B cell (primary cell): ENCODE measurements at regions not wholly inside any gene's neighbourhood (a gene's known extent, or its start where the extent isn't known, plus 50 kb on each side); places are given as distances from the start of the nearest gene placed in this dataset.

ENCODE experiments used
- ATAC-seq: fragments of 200-7000 bp; cut with Tn5 transposase; one replicate; pipeline ENCODE4 v1.10.0; 2021; ENCODE audit warnings: low read depth, mild to moderate bottlenecking, moderate number of reproducible peaks, moderate library complexity
- CTCF ChIA-PET: fragments of 350-600 bp; sonication (Branson Sonifier 250); formaldehyde crosslinking; loops from one replicate; lab custom pipeline; 2021; ENCODE audit warnings: antibody characterized with exemption, inconsistent platforms; lab: Charles Lee
- POLR2A ChIA-PET: fragments of 350-600 bp; sonication (Branson Sonifier 250); formaldehyde crosslinking; loops from one replicate; lab custom pipeline; 2021; ENCODE audit warnings: antibody characterized with exemption; lab: Charles Lee
- DNase-seq: peaks from one replicate; pipeline ENCODE4 v3.0.0; 2013
- H2AFZ ChIP-seq: 2 replicates; pipeline ENCODE4 v1.6.1; 2012; ENCODE audit warnings: mild to moderate bottlenecking, low read depth, low read length; ENCODE audit not compliant: insufficient read depth, poor library complexity, severe bottlenecking
- H3K27ac ChIP-seq, 2 donors: 1 replicate in 1 of 2; 2 replicates in 1 of 2; pipeline ENCODE4 v1.5.1; 2012 to 2013; ENCODE audit warnings: low read length in 2 of 2, mild to moderate bottlenecking in 2 of 2, moderate library complexity in 1 of 2
- H3K27me3 ChIP-seq, 4 experiments: fragments of 200-600 bp in 1 of 4; sonication (generic) in 1 of 4; replicated peaks in 1 of 4; 1 replicate in 2 of 4; 2 replicates in 2 of 4; pipeline versions ENCODE4 v1.6.1 to v1.7.0; 2013 to 2016; ENCODE audit warnings: low read length in 3 of 4, mild to moderate bottlenecking in 2 of 4, mixed read lengths in 1 of 4, moderate library complexity in 1 of 4; ENCODE audit not compliant: insufficient read depth in 4 of 4, control insufficient read depth in 3 of 4; ENCODE audit errors: control extremely low read depth in 1 of 4
- H3K36me3 ChIP-seq, 2 experiments: replicated peaks in 1 of 2; 1 replicate in 1 of 2; 2 replicates in 1 of 2; pipeline versions ENCODE4 v1.6.1 to v1.7.1; 2013; ENCODE audit warnings: low read length in 1 of 2; ENCODE audit not compliant: insufficient read depth in 2 of 2, control insufficient read depth in 1 of 2; ENCODE audit errors: control extremely low read depth in 1 of 2, extremely low read depth in 1 of 2
- H3K4me1 ChIP-seq, 2 donors: fragments of 200-600 bp in 1 of 2; sonication (generic) in 1 of 2; 1 replicate in 1 of 2; 2 replicates in 1 of 2; pipeline versions ENCODE4 v1.5.1 to v1.6.1; 2013 to 2017; ENCODE audit warnings: low read length in 2 of 2; ENCODE audit not compliant: control insufficient read depth in 2 of 2, insufficient read depth in 2 of 2
- H3K4me2 ChIP-seq: replicated peaks from 2 replicates; pipeline ENCODE3; 2012; ENCODE audit warnings: mild to moderate bottlenecking, low read depth, low read length; ENCODE audit not compliant: poor library complexity, severe bottlenecking
- H3K4me3 ChIP-seq, 5 experiments: fragments of 200-600 bp in 1 of 5; sonication (generic) in 1 of 5; 1 replicate in 3 of 5; 2 replicates in 2 of 5; pipeline versions ENCODE4 v1.5.1 to v1.7.0; 2011 to 2016; ENCODE audit warnings: low read length in 4 of 5, mild to moderate bottlenecking in 4 of 5, low read depth in 2 of 5, control low read depth in 1 of 5, moderate library complexity in 1 of 5; ENCODE audit not compliant: insufficient read depth in 1 of 5; ENCODE audit errors: control extremely low read depth in 1 of 5, extremely low read depth in 1 of 5
- H3K79me2 ChIP-seq: fragments of 200-600 bp; sonication (generic); one replicate; pipeline ENCODE4 v1.6.0; 2016; ENCODE audit warnings: low read length; ENCODE audit not compliant: control insufficient read depth, insufficient read depth
- H3K9ac ChIP-seq: fragments of 200-600 bp; sonication (generic); 2 replicates; pipeline ENCODE4 v1.6.1; 2017; ENCODE audit warnings: mild to moderate bottlenecking, low read length, moderate library complexity
- H3K9me3 ChIP-seq, 3 donors: one replicate each; pipeline versions ENCODE4 v1.6.1 to v1.7.1; 2013; ENCODE audit warnings: low read length in 2 of 3; ENCODE audit not compliant: control insufficient read depth in 2 of 3, insufficient read depth in 1 of 3; ENCODE audit errors: control extremely low read depth in 1 of 3
- H4K20me1 ChIP-seq: 2 replicates; pipeline ENCODE4 v1.6.0; 2012; ENCODE audit warnings: mild to moderate bottlenecking, low read length; ENCODE audit not compliant: insufficient read depth, control insufficient read depth, poor library complexity, severe bottlenecking
- H3K27ac Mint-ChIP-seq: one replicate; pipeline ENCODE4 v1.8.0; 2021; ENCODE audit warnings: mixed read lengths
- H3K27me3 Mint-ChIP-seq: one replicate; pipeline ENCODE4 v1.8.0; 2021; ENCODE audit warnings: mixed read lengths
- H3K4me1 Mint-ChIP-seq: one replicate; pipeline ENCODE4 v1.8.0; 2021; ENCODE audit warnings: mixed read lengths
- H3K4me3 Mint-ChIP-seq: one replicate; pipeline ENCODE4 v1.8.0; 2021; ENCODE audit warnings: mixed read lengths
- H3K9me3 Mint-ChIP-seq: one replicate; pipeline ENCODE4 v1.8.0; 2022; ENCODE audit warnings: mixed read lengths; ENCODE audit not compliant: insufficient read depth
- EZH2 ChIP-seq: IDR thresholded peaks from 2 replicates; pipeline ENCODE4 v1.6.1; 2012; ENCODE audit warnings: borderline replicate concordance, low read depth, mild to moderate bottlenecking, moderate library complexity, low read length; ENCODE audit not compliant: insufficient read depth, poor library complexity, severe bottlenecking
- WGBS: methylation state at CpG from one replicate; pipeline ENCODE4 v1.1.5; 2013; ENCODE audit warnings: missing lambda C conversion rate; ENCODE audit not compliant: insufficient coverage; 5-methylcytosine and 5-hydroxymethylcytosine counted together
- intact Hi-C: fragments of 100-400 bp; cut with micrococcal nuclease; formaldehyde crosslinking; loops from one replicate; pipeline ENCODE4 v1.10.0; 2022
- TF ChIP-seq, protein P1 (sequence below): fragments of 200-600 bp; IDR thresholded peaks from one replicate; pipeline ENCODE4 v1.8.0; 2022; ENCODE audit warnings: antibody characterized with exemption, mild to moderate bottlenecking

DNA sequence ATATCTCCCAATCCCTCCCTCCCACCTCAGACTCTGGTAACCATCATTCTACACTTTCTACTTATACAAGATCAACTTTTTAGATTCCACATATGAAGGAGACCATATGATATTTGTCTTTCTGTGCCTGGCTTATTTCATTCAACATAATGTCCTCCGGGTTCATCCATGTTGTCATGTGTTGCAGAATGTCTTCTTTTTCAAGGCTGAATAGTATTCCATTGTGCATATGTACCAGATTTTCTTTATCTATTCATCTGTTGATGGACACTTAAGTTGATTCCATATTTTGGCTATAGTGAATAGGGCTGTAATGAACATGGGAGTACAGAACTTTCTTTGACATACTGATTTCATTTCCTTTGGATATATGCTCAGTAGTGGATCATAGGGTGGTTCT is 78.9 kb upstream of the MAP1B start:
- no peaks in the 10 kb centered on the region for H3K4me1 Mint-ChIP-seq
- DNase-seq (no peak), ATAC-seq (no peak)
- Histone ChIP-seq H3K9ac (no peak overlapping the region), H3K4me2 (no peak overlapping the region), H3K9me3 (peaks cover 0 to 2% (median 0%) of the 10 kb centered on the region in 3 donors), H3K79me2 (no peaks in the 10 kb centered on the region), H4K20me1 (no peaks in the 10 kb centered on the region), H3K27ac (no peak overlapping the region), H3K4me3 (no peak overlapping the region), H3K4me1 (no peaks in the 10 kb centered on the region), H3K27me3 (peaks cover 0 to 3% (median 1%) of the 10 kb centered on the region in 4 experiments), H2AFZ (no peak overlapping the region), H3K36me3 (no peaks in the 10 kb centered on the region)
- peaks cover 32% of the 10 kb centered on the region for H3K27me3 Mint-ChIP-seq
- intact Hi-C loops = no loop called here
- peaks cover 10% of the 10 kb centered on the region for H3K9me3 Mint-ChIP-seq
- H3K27ac Mint-ChIP-seq = no peak overlapping the region
- TF ChIP-seq, protein P1, sequence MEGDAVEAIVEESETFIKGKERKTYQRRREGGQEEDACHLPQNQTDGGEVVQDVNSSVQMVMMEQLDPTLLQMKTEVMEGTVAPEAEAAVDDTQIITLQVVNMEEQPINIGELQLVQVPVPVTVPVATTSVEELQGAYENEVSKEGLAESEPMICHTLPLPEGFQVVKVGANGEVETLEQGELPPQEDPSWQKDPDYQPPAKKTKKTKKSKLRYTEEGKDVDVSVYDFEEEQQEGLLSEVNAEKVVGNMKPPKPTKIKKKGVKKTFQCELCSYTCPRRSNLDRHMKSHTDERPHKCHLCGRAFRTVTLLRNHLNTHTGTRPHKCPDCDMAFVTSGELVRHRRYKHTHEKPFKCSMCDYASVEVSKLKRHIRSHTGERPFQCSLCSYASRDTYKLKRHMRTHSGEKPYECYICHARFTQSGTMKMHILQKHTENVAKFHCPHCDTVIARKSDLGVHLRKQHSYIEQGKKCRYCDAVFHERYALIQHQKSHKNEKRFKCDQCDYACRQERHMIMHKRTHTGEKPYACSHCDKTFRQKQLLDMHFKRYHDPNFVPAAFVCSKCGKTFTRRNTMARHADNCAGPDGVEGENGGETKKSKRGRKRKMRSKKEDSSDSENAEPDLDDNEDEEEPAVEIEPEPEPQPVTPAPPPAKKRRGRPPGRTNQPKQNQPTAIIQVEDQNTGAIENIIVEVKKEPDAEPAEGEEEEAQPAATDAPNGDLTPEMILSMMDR = no peak
- no peak for TF ChIP-seq EZH2
- ChIA-PET POLR2A (no interaction called here), CTCF (no interaction called here)
- H3K4me3 Mint-ChIP-seq = no peak overlapping the region
- WGBS = no CpG with 5 or more reads among the region's 1 CpG

DNA sequence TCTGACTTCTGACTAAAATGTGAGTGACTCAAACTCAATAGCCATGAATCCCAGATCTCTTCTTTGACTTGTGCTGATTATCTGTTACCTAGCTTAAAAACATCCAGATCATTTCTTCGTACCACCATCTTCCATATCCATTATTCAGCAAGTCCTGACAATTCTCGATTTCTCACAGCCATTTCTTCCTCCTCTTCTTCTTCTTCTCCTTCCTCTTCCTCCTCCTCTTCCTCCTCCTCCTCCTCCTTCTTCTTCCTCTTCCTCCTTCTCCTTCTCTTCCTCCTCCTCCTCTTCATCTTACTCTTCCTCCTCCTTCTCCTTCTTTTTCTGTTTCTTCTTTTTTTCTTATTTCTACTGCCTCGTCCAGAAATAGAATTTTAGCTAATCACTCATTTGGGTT is 77.0 kb upstream of the MAP1B start:
- no peaks in the 10 kb centered on the region for H3K4me1 Mint-ChIP-seq
- POLR2A ChIA-PET = no interaction called here

More for the DNA sequence above, 77.0 kb upstream of the MAP1B start:
- ATAC-seq (no peak), DNase-seq (no peak)
- H3K27ac ChIP-seq = no peak overlapping the region
- CTCF ChIA-PET = interaction anchor here (1.2 kb wide), 1 partner anchor 13 kb away, joined by 3 read pairs; no protein-coding TSS in a partner anchor
- H2AFZ ChIP-seq = no peak overlapping the region
- peaks cover 0 to 3% (median 1%) of the 10 kb centered on the region in 4 experiments for H3K27me3 ChIP-seq
- H3K36me3 ChIP-seq = no peaks in the 10 kb centered on the region
- H3K27me3 Mint-ChIP-seq = peaks cover 28% of the 10 kb centered on the region
- TF ChIP-seq, protein P1 = no peak
- TF ChIP-seq EZH2 = no peak
- H3K4me3 Mint-ChIP-seq = no peak overlapping the region
- no peaks in the 10 kb centered on the region for H4K20me1 ChIP-seq
- H3K4me2 ChIP-seq = no peak overlapping the region
- peaks cover 0 to 2% (median 0%) of the 10 kb centered on the region in 3 donors for H3K9me3 ChIP-seq
- H3K9me3 Mint-ChIP-seq = peaks cover 6% of the 10 kb centered on the region
- WGBS = 89% methylated on average over 3 of the region's 3 CpGs
- H3K27ac Mint-ChIP-seq = no peak overlapping the region
- no peaks in the 10 kb centered on the region for H3K79me2 ChIP-seq
- no peak overlapping the region for H3K4me3 ChIP-seq
- H3K9ac ChIP-seq = no peak overlapping the region
- no peaks in the 10 kb centered on the region for H3K4me1 ChIP-seq
- intact Hi-C loops = no loop called here
